ENCODE measurements at regions not wholly inside any gene's neighbourhood (a gene's known extent, or its start where the extent isn't known, plus 50 kb on each side); places are given as distances from the start of the nearest gene placed in this dataset.

DNA sequence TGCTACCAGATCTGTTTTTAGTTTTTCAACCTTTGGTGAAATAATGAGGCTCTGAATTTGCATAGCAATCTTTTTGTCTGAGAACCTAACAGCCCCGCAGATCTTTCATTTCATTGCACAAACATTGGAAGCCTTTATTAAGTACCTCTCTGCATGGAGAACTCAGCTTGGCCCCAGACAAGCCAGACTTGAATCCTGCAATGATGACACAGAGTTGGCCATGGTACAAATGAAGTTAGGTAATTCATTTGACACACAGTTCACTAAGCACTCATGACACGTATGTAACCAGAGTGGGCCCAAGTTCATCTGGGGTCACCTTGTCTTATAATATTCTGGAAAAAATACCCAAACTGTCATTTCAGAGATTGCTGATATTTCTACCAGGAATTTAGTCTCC is 439.1 kb upstream of the ID2 start:
- H3K4me3 ChIP-seq (ENCODE audit: low read depth, low read length), result no peak overlapping the region
- TF ChIP-seq CTCF (IDR thresholded peaks at IDR 0.05; ENCODE audit: control insufficient read depth, extremely low read depth, insufficient read depth), result no peak
- DNase-seq (ENCODE audit: low read depth), result no peak

DNA sequence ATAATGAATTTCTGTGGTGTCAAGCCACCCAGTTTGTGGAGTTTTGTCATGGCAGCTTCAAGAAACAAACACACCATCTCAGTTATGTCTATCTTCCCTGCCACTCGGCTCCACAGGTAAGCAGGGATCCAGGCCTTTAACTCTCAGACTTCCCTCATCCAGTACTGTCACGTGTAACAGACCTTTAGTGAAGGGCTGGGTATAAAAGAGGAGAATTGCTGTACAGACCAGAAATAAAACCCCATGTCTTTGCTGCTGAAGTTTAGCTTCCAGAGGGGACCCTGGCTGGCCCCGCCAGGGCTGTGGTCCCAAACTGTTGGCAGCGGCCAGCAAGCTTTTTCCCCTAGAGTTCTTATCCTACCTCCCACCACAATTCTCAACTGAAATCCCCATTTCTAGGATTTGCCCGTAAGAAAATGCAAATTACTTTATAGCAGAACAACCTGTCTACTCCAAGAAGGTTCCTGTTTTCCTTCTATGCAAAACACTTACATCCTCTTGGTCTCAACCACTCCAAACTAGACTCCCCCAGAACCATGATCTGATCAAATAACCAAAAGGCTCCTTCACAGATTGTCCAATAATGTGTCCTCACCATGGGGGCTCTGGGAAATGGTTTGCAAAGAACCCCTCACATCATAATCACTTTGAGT is 438.0 kb upstream of the ID2 start:
- no peak for DNase-seq (ENCODE audit: low read depth)
- H3K4me3 ChIP-seq (ENCODE audit: low read depth, low read length), result no peak overlapping the region
- no peak for TF ChIP-seq CTCF (IDR thresholded peaks at IDR 0.05; ENCODE audit: control insufficient read depth, extremely low read depth, insufficient read depth)

DNA sequence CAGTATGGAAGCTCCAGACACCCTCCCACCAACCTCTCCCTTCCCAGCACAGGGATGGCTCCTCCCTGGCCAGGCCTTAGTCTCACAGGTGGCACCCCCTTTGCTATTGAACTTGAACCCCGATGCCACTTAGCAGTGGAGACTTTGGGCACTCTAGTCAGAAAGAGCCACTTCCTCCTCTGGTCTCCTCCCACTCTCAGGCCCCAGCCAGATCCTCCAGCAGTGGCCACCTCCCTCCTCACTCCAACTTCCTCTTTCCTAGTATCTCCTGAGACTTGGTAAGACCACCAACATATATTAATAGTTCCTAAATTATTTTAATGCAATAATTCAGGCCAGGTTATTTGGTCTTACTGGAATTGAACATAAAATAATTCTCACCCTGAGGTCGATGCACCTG is 437.2 kb upstream of the ID2 start:
- no peak for TF ChIP-seq CTCF (IDR thresholded peaks at IDR 0.05; ENCODE audit: control insufficient read depth, extremely low read depth, insufficient read depth)
- DNase-seq (ENCODE audit: low read depth), result no peak
- no peak overlapping the region for H3K4me3 ChIP-seq (ENCODE audit: low read depth, low read length)

DNA sequence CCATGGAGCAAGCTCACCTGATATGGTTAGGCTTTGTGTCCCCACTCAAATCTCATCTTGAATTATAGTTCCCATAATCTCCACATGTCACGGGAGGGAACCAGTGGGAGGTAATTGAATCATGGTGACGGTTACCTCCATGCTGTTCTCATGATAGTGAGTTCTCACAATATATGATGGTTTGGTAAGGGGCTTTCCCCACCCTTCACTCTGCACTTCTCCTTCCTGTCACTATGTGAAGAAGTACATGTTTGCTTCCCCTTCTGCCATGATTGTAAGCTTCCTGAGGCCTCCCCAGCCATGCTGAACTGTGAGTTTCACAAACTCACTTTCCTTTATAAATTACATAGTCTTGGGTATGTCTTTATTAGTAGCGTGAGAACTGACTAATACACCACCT is 435.7 kb upstream of the ID2 start:
- no peak overlapping the region for H3K4me3 ChIP-seq (ENCODE audit: low read depth, low read length)
- no peak for TF ChIP-seq CTCF (IDR thresholded peaks at IDR 0.05; ENCODE audit: control insufficient read depth, extremely low read depth, insufficient read depth)
- no peak for DNase-seq (ENCODE audit: low read depth)

DNA sequence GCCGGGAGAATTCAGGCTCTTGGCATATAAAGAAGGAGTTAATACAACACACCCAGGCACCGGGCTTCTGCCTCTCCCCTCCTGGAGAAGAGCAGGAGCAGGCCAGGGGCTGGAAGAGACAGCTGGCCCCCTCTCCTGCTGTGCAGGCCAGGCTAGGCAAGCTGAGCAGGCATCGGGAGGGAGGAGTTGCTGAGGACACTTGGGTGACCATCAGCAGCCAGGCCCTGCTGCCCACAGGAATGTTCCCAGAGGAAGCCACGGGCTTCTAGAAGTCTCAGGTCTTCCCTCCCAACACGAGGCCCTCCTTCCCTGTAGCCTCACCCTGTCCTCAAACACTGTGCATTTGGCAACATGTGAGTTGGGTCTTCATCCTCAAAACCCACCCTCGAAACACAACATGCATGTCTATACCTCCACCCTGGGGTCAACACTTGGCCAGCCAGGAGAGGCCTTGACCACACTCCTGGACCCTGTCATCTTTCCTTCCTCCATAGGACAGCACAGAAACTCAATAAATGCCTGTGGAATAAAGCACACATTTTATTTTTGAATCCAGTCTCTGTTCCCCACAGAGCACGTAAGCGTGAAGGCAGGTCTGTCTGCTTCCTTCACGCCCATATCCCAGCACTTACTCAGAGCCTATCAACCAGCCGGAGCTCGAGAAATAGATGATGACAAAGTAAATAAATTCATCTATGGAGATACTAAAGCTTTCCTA is 433.8 kb upstream of the ID2 start:
- no peak overlapping the region for H3K4me3 ChIP-seq (ENCODE audit: low read depth, low read length)
- TF ChIP-seq CTCF (IDR thresholded peaks at IDR 0.05; ENCODE audit: control insufficient read depth, extremely low read depth, insufficient read depth), result no peak
- DNase-seq (ENCODE audit: low read depth), result no peak

DNA sequence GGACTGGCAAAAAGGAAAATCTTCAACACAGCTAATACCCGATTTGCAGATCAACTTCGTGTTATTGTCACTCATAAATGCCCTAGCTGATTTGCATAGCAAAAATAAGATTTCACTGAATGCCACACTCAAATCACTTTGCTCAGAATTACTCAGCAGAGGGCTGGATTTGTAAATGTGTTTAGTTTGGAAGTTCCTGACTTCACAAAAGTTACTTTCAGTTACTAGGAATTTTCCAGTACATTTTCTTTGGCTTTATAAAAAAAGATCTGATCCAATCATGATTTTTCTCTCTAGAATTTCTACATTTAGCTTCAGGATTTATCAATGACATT is 433.3 kb upstream of the ID2 start:
- DNase-seq (ENCODE audit: low read depth), result no peak
- no peak overlapping the region for H3K4me3 ChIP-seq (ENCODE audit: low read depth, low read length)
- TF ChIP-seq CTCF (IDR thresholded peaks at IDR 0.05; ENCODE audit: control insufficient read depth, extremely low read depth, insufficient read depth), result no peak

- DNase-seq (ENCODE audit: low read depth), result no peak
- TF ChIP-seq CTCF (IDR thresholded peaks at IDR 0.05; ENCODE audit: control insufficient read depth, extremely low read depth, insufficient read depth), result no peak
- no peak overlapping the region for H3K4me3 ChIP-seq (ENCODE audit: low read depth, low read length)
Measured at GRCh38 chr2:8249141-8249540, 432.7 kb upstream of the ID2 start.
